ENCODE measurements at regions not wholly inside any gene's neighbourhood (a gene's known extent, or its start where the extent isn't known, plus 50 kb on each side); places are given as distances from the start of the nearest gene placed in this dataset.
"Not testable (repeated sequence)": the region's sequence is repeated elsewhere in the genome, so short reads cannot be mapped to it uniquely, and the experiment has no call there.

DNA sequence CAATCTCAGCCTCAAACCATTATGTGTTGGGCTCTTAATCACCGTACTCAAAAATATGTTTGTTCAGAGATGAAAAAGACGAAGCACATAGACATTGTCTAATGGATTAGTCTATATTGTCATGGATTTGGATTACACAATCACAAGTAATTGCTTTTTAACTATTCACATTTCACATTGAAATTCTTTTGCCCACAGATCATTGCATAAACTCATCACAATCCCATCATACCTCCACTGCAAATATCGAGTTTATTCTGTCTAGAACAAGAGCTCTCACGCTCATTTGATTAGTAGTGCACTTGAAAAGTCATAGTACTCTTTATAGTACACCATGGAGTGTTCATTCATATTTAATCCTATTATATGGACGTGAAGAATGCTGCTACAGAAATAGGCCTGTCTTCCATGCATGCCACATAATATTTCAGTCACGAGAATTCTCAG lies 97.9 kb upstream of the SOX11 start:
- DNase-seq = no peak

DNA sequence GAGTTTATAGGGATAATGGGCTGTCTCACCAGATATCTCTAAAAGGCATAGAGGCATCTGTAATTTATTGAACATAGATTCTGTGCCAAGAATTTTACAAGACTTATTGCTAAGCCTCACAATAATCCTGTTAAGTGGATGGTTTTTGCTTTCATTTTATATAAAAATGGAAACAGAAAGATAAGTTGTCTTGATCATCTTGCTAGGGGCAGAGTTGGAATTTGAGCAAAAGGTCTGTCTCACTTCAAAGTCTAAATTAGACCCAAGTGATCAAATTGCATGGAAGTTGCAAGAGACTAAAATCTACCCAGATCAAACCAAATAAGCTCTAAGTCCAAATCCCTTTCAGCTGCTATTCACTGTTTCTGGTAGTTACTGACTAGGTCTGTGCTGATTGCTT lies 95.3 kb upstream of the SOX11 start:
- no peak for DNase-seq

DNA sequence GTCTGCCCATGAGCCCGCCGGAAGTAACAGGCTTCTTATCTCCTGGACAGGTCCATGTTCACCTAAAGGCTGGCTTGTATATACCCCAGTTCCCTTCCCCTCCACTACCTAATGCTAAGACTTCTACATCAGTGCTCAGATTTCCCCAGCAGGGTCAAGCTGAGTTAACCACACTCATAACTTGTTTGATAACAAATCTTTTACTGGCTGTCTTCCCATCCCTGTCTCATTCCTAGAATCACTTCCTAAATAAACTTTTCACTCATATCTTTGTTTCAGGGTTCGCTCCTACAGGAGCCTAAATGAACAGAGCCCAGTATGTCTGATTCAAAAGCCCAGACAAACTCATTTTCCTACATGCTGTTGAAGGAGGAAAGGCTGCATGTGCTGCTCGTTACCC lies 94.0 kb upstream of the SOX11 start:
- DNase-seq = no peak

DNA sequence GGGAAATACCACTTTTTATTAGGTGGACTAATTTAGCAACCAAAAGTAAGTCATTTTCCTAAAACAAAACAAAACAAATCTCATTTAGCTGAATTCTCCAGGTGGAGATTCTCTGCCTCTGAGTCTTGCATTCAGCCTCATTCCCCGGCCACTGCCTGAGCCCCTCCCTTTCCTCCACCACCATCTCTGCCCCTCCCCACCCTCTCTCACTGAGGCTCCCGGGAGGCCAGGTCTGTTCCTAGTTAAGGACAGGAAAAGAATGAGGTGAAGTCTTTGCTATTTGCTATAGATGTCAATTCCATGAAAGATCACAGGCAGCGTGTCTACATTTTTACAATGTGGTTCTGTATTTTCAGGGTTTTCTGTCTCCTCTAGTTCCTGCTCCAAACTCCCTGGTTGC lies 83.0 kb upstream of the SOX11 start:
- no peak for DNase-seq

DNA sequence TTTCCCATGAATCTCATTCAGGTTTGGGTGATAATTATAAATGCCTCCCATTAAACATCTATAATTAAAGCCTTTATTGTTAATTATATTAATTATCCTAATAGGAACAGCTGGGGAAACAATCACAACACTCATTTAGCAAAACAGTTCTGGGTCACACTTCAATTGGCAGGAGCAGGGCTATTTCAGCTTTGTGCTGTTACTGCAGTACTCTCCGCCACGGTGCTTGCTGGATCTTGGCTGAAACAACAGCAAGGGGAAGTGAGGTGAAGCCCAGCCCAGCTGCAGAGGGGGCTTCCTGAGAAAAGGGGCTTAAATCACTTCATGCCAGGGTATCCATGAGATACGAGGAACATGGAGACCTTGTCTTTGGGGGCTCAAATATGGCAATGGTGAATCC lies 79.5 kb upstream of the SOX11 start:
- no peak for DNase-seq

DNA sequence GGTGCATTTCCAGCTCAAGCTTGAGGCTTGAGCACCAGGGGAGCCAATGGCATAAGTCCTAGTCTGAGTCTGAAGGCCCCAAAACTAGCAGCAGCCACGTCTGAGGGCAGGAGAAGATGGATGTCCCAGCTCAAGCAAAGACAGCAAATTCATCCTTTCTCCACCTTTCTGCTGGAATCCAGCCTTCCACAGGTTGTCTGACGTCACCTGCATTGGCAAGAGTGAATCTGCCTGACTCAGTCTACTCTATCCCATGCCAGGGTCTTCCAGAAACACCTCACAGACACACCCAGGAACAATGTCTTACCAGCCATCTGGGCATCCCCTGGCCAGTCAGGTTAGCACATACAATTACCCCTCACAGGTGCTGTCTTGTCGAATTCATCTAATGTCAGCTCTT lies 76.2 kb upstream of the SOX11 start:
- DNase-seq = no peak

DNA sequence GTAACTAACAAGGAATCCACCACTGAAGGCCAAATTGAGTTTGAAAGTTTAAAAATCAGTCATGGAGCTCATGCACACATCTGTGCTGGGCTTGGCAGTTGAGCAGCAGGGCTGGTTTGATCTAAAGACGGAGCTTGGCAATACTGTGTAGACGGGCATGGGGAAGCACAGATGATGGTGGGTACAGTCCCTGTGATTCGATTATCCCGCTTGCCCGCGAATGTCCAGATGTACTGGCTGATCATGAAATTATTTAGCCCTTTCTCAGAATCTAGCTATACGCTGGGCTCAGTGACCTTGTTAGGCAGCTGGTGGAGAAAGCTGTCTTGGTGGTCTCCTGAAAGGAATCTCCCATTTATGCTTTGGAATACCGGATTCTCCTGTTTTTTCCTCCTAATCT lies 74.8 kb upstream of the SOX11 start:
- DNase-seq = no peak

DNA sequence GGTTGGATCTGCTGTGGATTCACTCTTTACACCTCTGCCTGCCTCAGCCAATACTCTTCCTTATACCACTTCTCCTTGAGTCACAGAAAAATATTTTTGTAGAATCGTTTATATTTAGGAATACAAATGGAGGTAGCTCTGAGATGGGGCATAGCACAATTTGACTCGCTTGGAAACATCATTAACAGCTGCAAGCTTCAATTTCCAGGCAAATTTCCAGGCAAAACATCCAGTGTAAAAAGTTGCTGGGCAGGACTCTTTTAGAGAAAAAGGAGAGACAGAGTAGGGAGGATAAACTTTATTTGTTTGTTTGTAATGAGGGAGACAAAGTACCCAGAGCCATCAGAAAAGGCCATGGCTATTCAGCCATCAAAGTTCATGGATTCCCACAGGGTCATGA lies 74.4 kb upstream of the SOX11 start:
- DNase-seq = no peak

DNA sequence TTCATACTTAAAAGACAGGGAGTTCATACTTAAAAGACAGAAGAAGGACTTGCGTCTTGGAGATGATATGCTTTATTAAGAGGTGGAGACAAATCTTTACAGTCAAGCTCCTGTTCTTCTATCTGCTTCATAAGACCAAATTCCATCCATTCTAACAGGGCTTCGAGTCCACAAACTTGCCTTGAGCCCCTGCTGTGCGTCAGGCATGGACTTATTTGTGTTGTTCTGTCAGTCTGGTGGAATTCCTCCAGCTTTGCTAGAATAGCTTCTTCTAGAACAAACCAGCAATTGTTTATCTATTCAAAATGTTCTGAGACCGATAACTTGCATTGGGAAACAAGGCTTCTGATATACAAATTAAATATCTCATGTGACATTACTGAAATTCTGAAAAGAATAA lies 73.9 kb upstream of the SOX11 start:
- no peak for DNase-seq

DNA sequence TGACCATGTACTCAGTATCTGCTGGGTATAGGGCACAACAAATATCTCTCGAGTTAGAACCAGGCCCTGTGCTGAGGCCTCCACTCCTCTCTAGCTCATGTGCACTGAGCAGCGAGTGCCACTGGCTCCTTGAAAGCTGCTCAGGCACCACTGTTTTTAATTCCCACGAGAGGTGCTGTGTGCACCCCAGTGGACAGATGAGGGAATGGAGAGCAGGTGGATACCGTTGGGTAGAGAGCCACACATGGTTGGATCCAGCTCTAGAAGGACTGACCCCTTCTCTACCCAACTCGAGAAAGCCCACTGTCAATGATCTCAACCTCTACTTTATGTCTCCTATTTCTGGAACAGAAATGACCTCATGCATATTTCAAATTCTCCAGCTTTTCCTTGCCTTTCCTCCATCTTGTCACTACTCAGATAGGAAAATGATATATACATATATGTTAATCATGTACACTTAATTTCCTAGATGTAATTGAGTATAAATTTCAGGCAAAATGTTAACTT lies 66.6 kb upstream of the SOX11 start:
- DNase-seq = not testable (repeated sequence)

DNA sequence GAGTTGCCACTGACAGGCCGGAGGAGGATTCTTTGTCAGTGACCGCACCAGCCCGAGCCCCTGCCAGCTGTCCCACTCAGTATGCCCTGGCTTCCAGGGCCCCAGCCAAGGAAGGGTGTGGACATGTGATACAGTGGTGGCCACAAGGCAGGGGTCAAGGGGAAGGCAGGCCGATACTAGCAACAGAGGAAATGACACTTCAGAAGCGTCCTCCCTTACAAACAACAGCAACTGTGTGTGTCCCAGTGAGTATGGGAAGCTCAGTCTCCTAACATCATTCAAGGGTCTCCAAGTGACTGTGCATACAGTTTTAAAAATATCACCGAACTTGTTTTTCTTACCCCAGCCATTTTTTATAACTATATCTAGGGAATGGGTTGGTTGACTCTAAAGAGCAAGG lies 63.7 kb upstream of the SOX11 start:
- not testable (repeated sequence) for DNase-seq

DNA sequence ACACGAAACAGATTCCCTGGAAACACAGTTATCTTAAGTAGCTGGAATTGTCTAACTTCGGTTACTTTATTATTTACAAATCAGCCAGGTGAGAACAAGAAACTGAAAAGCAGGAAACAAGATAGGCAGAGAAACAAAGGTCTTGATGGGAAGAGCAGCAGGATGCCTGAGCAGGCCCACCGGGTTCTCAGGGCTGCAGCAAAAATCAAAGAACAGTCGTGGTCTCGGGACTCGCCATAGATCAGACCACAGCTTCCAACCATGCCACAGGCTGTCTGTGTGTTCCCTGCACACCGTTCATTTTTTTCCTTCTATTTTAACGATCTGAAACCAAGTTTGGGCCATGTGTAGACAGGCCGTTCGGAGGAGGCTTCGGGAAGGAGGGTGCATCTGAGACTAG lies 62.7 kb upstream of the SOX11 start:
- DNase-seq = not testable (repeated sequence)

DNA sequence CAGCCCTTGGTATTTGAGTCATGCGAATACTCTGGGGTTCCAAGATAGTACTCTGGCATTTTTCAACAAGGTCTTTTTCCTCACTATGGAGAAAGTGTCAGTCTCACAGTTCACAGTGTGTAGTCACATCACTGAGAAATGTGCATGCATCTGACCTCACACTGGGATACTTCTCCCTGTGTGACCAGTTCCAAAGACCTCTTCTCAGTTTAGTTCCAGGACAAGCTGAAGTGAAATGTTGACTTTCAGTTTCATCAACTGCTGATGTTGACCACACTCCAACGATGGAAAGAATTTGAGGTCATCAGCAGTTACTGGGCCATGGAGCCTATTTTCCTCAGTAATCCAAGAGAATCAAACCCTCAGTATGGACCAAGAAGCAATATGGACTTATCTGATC lies 55.1 kb upstream of the SOX11 start:
- not testable (repeated sequence) for DNase-seq
